NT2/D1 (cell line): ENCODE measurements at regions not wholly inside any gene's neighbourhood (a gene's known extent, or its start where the extent isn't known, plus 50 kb on each side); places are given as distances from the start of the nearest gene placed in this dataset.

Experiments used
- DNase-seq: peaks from one replicate; pipeline ENCODE4 v3.0.0-alpha.2; 2011; ENCODE audit warnings: low read depth, low spot score
- H3K27me3 ChIP-seq: 2 replicates; pipeline ENCODE4 v1.6.0; 2011; ENCODE audit warnings: mild to moderate bottlenecking; ENCODE audit not compliant: insufficient read length, insufficient read depth
- H3K36me3 ChIP-seq: 2 replicates; pipeline ENCODE4 v1.6.1; 2011; ENCODE audit warnings: mild to moderate bottlenecking, low read length, mixed read lengths; ENCODE audit not compliant: insufficient read depth, insufficient read length
- H3K4me1 ChIP-seq: 2 replicates; pipeline ENCODE4 v1.5.1; 2011; ENCODE audit not compliant: insufficient read depth, insufficient read length
- H3K4me3 ChIP-seq: 2 replicates; pipeline ENCODE4 v1.5.1; 2011; ENCODE audit warnings: low read depth; ENCODE audit not compliant: insufficient read length
- H3K9ac ChIP-seq: 2 replicates; pipeline ENCODE4 v1.6.0; 2011; ENCODE audit warnings: low read depth; ENCODE audit not compliant: insufficient read length
- H3K9me3 ChIP-seq: 2 replicates; pipeline ENCODE4 v1.5.1; 2011; ENCODE audit warnings: mild to moderate bottlenecking, low read length; ENCODE audit not compliant: insufficient read depth
- SUZ12 ChIP-seq: IDR thresholded peaks from 2 replicates; pipeline ENCODE4 v1.6.1; 2011; ENCODE audit not compliant: insufficient read length, insufficient read depth; ENCODE audit errors: extremely low read depth
- YY1 ChIP-seq: IDR thresholded peaks from 2 replicates; pipeline ENCODE4 v1.6.1; 2011; ENCODE audit not compliant: insufficient read length, insufficient read depth
- ZNF274 ChIP-seq: IDR thresholded peaks from 2 replicates; pipeline ENCODE4 v1.6.1; 2011; ENCODE audit warnings: mild to moderate bottlenecking, low read depth, low read length

GRCh38 chr11:95577716-95578460, 211.7 kb downstream of the FAM76B start:
- Histone ChIP-seq H3K36me3 (no peaks in the 10 kb centered on the region), H3K4me3 (no peak overlapping the region), H3K27me3 (no peaks in the 10 kb centered on the region), H3K9me3 (no peaks in the 10 kb centered on the region), H3K9ac (no peak overlapping the region), H3K4me1 (no peaks in the 10 kb centered on the region)
- TF ChIP-seq YY1 (no peak), ZNF274 (no peak), SUZ12 (no peak)
- DNase-seq: no peak

- H3K36me3 ChIP-seq: no peaks in the 10 kb centered on the region
- no peak overlapping the region for H3K9ac ChIP-seq
- no peaks in the 10 kb centered on the region for H3K4me1 ChIP-seq
- no peak overlapping the region for H3K4me3 ChIP-seq
- no peaks in the 10 kb centered on the region for H3K27me3 ChIP-seq
- H3K9me3 ChIP-seq: no peaks in the 10 kb centered on the region
- TF ChIP-seq YY1 (no peak), SUZ12 (no peak), ZNF274 (no peak)
- DNase-seq: no peak
These were observed 213.3 kb downstream of the FAM76B start for GRCh38 chr11:95576146-95576845.

GRCh38 chr11:95575517-95575916, 214.1 kb downstream of the FAM76B start:
- Histone ChIP-seq H3K9ac (no peak overlapping the region), H3K4me3 (no peak overlapping the region), H3K27me3 (no peaks in the 10 kb centered on the region), H3K9me3 (no peaks in the 10 kb centered on the region), H3K36me3 (no peaks in the 10 kb centered on the region), H3K4me1 (no peaks in the 10 kb centered on the region)
- no peak for TF ChIP-seq SUZ12
- no peak for DNase-seq

GRCh38 chr11:95571718-95572260, 217.8 kb downstream of the FAM76B start:
- no peaks in the 10 kb centered on the region for H3K27me3 ChIP-seq
- DNase-seq: no peak
- TF ChIP-seq ZNF274 (no peak), SUZ12 (no peak), YY1 (no peak)
- H3K4me3 ChIP-seq: no peak overlapping the region
- no peaks in the 10 kb centered on the region for H3K36me3 ChIP-seq
- peaks cover 19% of the 10 kb centered on the region for H3K9me3 ChIP-seq
- H3K4me1 ChIP-seq: no peaks in the 10 kb centered on the region
- H3K9ac ChIP-seq: no peak overlapping the region

GRCh38 chr11:95570845-95571244, 218.7 kb downstream of the FAM76B start:
- H3K4me1 ChIP-seq: no peaks in the 10 kb centered on the region
- H3K27me3 ChIP-seq: no peaks in the 10 kb centered on the region
- no peak overlapping the region for H3K4me3 ChIP-seq
- no peak overlapping the region for H3K9ac ChIP-seq
- H3K36me3 ChIP-seq: no peaks in the 10 kb centered on the region
- no peak for DNase-seq
- TF ChIP-seq ZNF274 (no peak), SUZ12 (no peak), YY1 (no peak)
- peaks cover 19% of the 10 kb centered on the region for H3K9me3 ChIP-seq

- no peak overlapping the region for H3K9ac ChIP-seq
- no peak for DNase-seq
- no peaks in the 10 kb centered on the region for H3K27me3 ChIP-seq
- H3K9me3 ChIP-seq: peaks cover 19% of the 10 kb centered on the region
- no peaks in the 10 kb centered on the region for H3K36me3 ChIP-seq
- TF ChIP-seq ZNF274 (no peak), YY1 (no peak), SUZ12 (no peak)
- H3K4me3 ChIP-seq: no peak overlapping the region
- H3K4me1 ChIP-seq: no peaks in the 10 kb centered on the region
These were observed 220.4 kb downstream of the FAM76B start for GRCh38 chr11:95569207-95569606.

- TF ChIP-seq YY1 (no peak), SUZ12 (no peak)
These were observed 221.3 kb downstream of the FAM76B start for GRCh38 chr11:95568281-95568680.

More at GRCh38 chr11:95568281-95568680, 221.3 kb downstream of the FAM76B start:
- H3K4me1 ChIP-seq: no peaks in the 10 kb centered on the region
- no peak overlapping the region for H3K4me3 ChIP-seq
- no peak overlapping the region for H3K9ac ChIP-seq
- peaks cover 19% of the 10 kb centered on the region for H3K9me3 ChIP-seq
- DNase-seq: no peak
- H3K36me3 ChIP-seq: no peaks in the 10 kb centered on the region
- H3K27me3 ChIP-seq: no peaks in the 10 kb centered on the region
